CD1c-positive myeloid dendritic cell (primary cell): ENCODE measurements at regions not wholly inside any gene's neighbourhood (a gene's known extent, or its start where the extent isn't known, plus 50 kb on each side); places are given as distances from the start of the nearest gene placed in this dataset.
"Not testable (repeated sequence)": the region's sequence is repeated elsewhere in the genome, so short reads cannot be mapped to it uniquely, and the experiment has no call there.

Source experiments
- DNase-seq: peaks from one replicate; pipeline ENCODE4 v3.0.0-alpha.2; 2016; ENCODE audit errors: extremely low spot score

- DNase-seq = no peak
These were observed 67.7 kb downstream of the SMIM20 start for GRCh38 chr4:25981749-25982148.

- no peak for DNase-seq
These were observed 68.9 kb downstream of the SMIM20 start for GRCh38 chr4:25982962-25983361.

GRCh38 chr4:25984266-25984665 lies 70.2 kb downstream of the SMIM20 start:
- DNase-seq = peak; percentile 50

- DNase-seq = no peak
These were observed 70.8 kb downstream of the SMIM20 start for GRCh38 chr4:25984796-25985195.

- DNase-seq = no peak
These were observed 72.8 kb downstream of the SMIM20 start for GRCh38 chr4:25986807-25987206.

GRCh38 chr4:25991340-25991739 lies 77.3 kb downstream of the SMIM20 start:
- no peak for DNase-seq

- peak; percentile 80 for DNase-seq
These were observed 79.6 kb downstream of the SMIM20 start for GRCh38 chr4:25993395-25994185.

GRCh38 chr4:25994577-25994976 lies 80.6 kb downstream of the SMIM20 start:
- DNase-seq = not testable (repeated sequence)

- peak; percentile 78 for DNase-seq
These were observed 86.4 kb downstream of the SMIM20 start for GRCh38 chr4:26000274-26000950.

GRCh38 chr4:26001413-26001812 lies 87.4 kb downstream of the SMIM20 start:
- DNase-seq = no peak

- DNase-seq = no peak
These were observed 87.8 kb downstream of the SMIM20 start for GRCh38 chr4:26001816-26002215.

- no peak for DNase-seq
These were observed 89.0 kb downstream of the SMIM20 start for GRCh38 chr4:26003056-26003455.

GRCh38 chr4:26004290-26004689 lies 90.3 kb downstream of the SMIM20 start:
- DNase-seq = no peak

GRCh38 chr4:26005764-26006163 lies 91.7 kb downstream of the SMIM20 start:
- DNase-seq = peak; percentile 46

- DNase-seq = no peak
These were observed 94.7 kb downstream of the SMIM20 start for GRCh38 chr4:26008737-26009136.

- DNase-seq = no peak
These were observed 95.5 kb downstream of the SMIM20 start for GRCh38 chr4:26009502-26009901.

- DNase-seq = no peak
These were observed 96.3 kb downstream of the SMIM20 start for GRCh38 chr4:26010304-26010703.

- DNase-seq = peak; percentile 52
These were observed 99.6 kb downstream of the SMIM20 start for GRCh38 chr4:26013629-26014028.

- no peak for DNase-seq
These were observed 101.2 kb downstream of the SMIM20 start for GRCh38 chr4:26015133-26015651.

GRCh38 chr4:26015906-26016305 lies 101.9 kb downstream of the SMIM20 start:
- no peak for DNase-seq

GRCh38 chr4:26017531-26017930 lies 103.5 kb downstream of the SMIM20 start:
- DNase-seq = no peak

GRCh38 chr4:26017961-26018700 lies 104.1 kb downstream of the SMIM20 start:
- DNase-seq = not testable (repeated sequence)
